ENCODE measurements at regions not wholly inside any gene's neighbourhood (a gene's known extent, or its start where the extent isn't known, plus 50 kb on each side); places are given as distances from the start of the nearest gene placed in this dataset.

GRCh38 chr2:51649366-51649765 is 617.4 kb upstream of the NRXN1 start:
- DNase-seq (ENCODE audit: low read depth), result no peak
- no peak overlapping the region for H3K4me3 ChIP-seq (ENCODE audit: control insufficient read depth, low read depth, low read length)
- TF ChIP-seq CTCF (IDR thresholded peaks at IDR 0.05; ENCODE audit: control insufficient read depth, insufficient read depth, low read depth, low read length, missing control alignments), result no peak

- H3K4me3 ChIP-seq (ENCODE audit: control insufficient read depth, low read depth, low read length), result no peak overlapping the region
- no peak for DNase-seq (ENCODE audit: low read depth)
- TF ChIP-seq CTCF (IDR thresholded peaks at IDR 0.05; ENCODE audit: control insufficient read depth, insufficient read depth, low read depth, low read length, missing control alignments), result no peak
Measured at GRCh38 chr2:51638811-51639210, 606.9 kb upstream of the NRXN1 start.

- no peak for TF ChIP-seq CTCF (IDR thresholded peaks at IDR 0.05; ENCODE audit: control insufficient read depth, insufficient read depth, low read depth, low read length, missing control alignments)
- H3K4me3 ChIP-seq (ENCODE audit: control insufficient read depth, low read depth, low read length), result no peak overlapping the region
- no peak for DNase-seq (ENCODE audit: low read depth)
Measured at GRCh38 chr2:51633073-51633472, 601.1 kb upstream of the NRXN1 start.

GRCh38 chr2:51629406-51629805 is 597.5 kb upstream of the NRXN1 start:
- no peak for DNase-seq (ENCODE audit: low read depth)
- TF ChIP-seq CTCF (IDR thresholded peaks at IDR 0.05; ENCODE audit: control insufficient read depth, insufficient read depth, low read depth, low read length, missing control alignments), result no peak
- no peak overlapping the region for H3K4me3 ChIP-seq (ENCODE audit: control insufficient read depth, low read depth, low read length)

DNA sequence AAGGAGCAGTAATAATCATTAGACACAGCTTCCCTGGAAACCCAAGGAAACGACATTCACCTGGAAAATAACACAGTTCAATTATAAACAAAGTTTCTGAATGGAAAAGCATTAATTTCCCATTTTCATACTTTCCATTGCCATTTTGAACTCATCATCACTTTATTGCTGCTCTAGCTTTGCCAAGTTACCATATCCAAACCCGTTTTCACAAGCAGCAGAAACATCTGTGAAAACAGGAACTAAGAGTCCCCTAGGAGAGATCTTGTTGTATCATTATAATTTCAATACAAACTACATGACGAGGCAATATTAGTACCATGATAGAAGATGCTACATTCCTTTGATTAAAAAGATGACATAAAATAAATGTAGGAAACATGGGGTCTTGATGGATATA is 597.0 kb upstream of the NRXN1 start:
- H3K4me3 ChIP-seq (ENCODE audit: control insufficient read depth, low read depth, low read length), result no peak overlapping the region
- DNase-seq (ENCODE audit: low read depth), result no peak
- no peak for TF ChIP-seq CTCF (IDR thresholded peaks at IDR 0.05; ENCODE audit: control insufficient read depth, insufficient read depth, low read depth, low read length, missing control alignments)

GRCh38 chr2:51624995-51625394 is 593.1 kb upstream of the NRXN1 start:
- no peak for DNase-seq (ENCODE audit: low read depth)
- TF ChIP-seq CTCF (IDR thresholded peaks at IDR 0.05; ENCODE audit: control insufficient read depth, insufficient read depth, low read depth, low read length, missing control alignments), result no peak
- no peak overlapping the region for H3K4me3 ChIP-seq (ENCODE audit: control insufficient read depth, low read depth, low read length)

DNA sequence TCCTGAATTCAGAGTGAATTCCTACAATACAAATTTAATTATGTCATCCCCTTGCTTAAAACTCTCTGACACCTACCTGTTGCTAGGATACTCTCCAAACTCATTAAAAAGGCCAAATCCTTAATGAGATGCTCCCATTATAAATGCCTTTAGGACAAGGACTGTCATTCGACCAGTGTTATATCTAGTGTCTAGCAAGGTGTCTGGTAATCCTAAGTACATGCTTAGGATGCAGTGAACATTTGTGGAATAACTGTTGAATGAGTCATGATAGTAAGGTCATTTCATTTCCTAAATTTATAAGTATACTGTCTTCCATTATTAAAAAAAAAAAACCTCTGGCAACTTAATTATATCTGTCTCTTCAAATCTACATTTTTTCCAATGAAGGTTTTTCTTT is 588.9 kb upstream of the NRXN1 start:
- H3K4me3 ChIP-seq (ENCODE audit: control insufficient read depth, low read depth, low read length), result no peak overlapping the region
- no peak for DNase-seq (ENCODE audit: low read depth)
- TF ChIP-seq CTCF (IDR thresholded peaks at IDR 0.05; ENCODE audit: control insufficient read depth, insufficient read depth, low read depth, low read length, missing control alignments), result no peak
